ENCODE measurements at regions not wholly inside any gene's neighbourhood (a gene's known extent, or its start where the extent isn't known, plus 50 kb on each side); places are given as distances from the start of the nearest gene placed in this dataset.

- no peak overlapping the region for H3K4me3 ChIP-seq (ENCODE audit: low read depth, low read length)
- H3K27me3 ChIP-seq (ENCODE audit: control insufficient read depth, insufficient read depth, low read length), result no peaks in the 10 kb centered on the region
- no peak for TF ChIP-seq CTCF (IDR thresholded peaks at IDR 0.05; ENCODE audit: insufficient read depth, low read length, poor library complexity, severe bottlenecking)
- peak; percentile 65 for DNase-seq (ENCODE audit: low read depth)
- H3K36me3 ChIP-seq (ENCODE audit: control insufficient read depth, insufficient read depth, low read length), result no peaks in the 10 kb centered on the region
These were observed 543.2 kb upstream of the TBX3 start for GRCh38 chr12:115227137-115227615.

GRCh38 chr12:115225845-115226244 is 541.9 kb upstream of the TBX3 start:
- Histone ChIP-seq H3K4me3 (ENCODE audit: low read depth, low read length) (no peak overlapping the region), H3K36me3 (ENCODE audit: control insufficient read depth, insufficient read depth, low read length) (no peaks in the 10 kb centered on the region), H3K27me3 (ENCODE audit: control insufficient read depth, insufficient read depth, low read length) (no peaks in the 10 kb centered on the region)
- DNase-seq (ENCODE audit: low read depth), result no peak
- TF ChIP-seq CTCF (IDR thresholded peaks at IDR 0.05; ENCODE audit: insufficient read depth, low read length, poor library complexity, severe bottlenecking), result no peak

GRCh38 chr12:115223991-115224390 is 540.0 kb upstream of the TBX3 start:
- Histone ChIP-seq H3K27me3 (ENCODE audit: control insufficient read depth, insufficient read depth, low read length) (no peaks in the 10 kb centered on the region), H3K36me3 (ENCODE audit: control insufficient read depth, insufficient read depth, low read length) (no peaks in the 10 kb centered on the region), H3K4me3 (ENCODE audit: low read depth, low read length) (no peak overlapping the region)
- no peak for DNase-seq (ENCODE audit: low read depth)
- no peak for TF ChIP-seq CTCF (IDR thresholded peaks at IDR 0.05; ENCODE audit: insufficient read depth, low read length, poor library complexity, severe bottlenecking)

- no peaks in the 10 kb centered on the region for H3K27me3 ChIP-seq (ENCODE audit: control insufficient read depth, insufficient read depth, low read length)
- DNase-seq (ENCODE audit: low read depth), result no peak
- TF ChIP-seq CTCF (IDR thresholded peaks at IDR 0.05; ENCODE audit: insufficient read depth, low read length, poor library complexity, severe bottlenecking), result no peak
- no peak overlapping the region for H3K4me3 ChIP-seq (ENCODE audit: low read depth, low read length)
- no peaks in the 10 kb centered on the region for H3K36me3 ChIP-seq (ENCODE audit: control insufficient read depth, insufficient read depth, low read length)
These were observed 539.3 kb upstream of the TBX3 start for GRCh38 chr12:115223322-115223721.

GRCh38 chr12:115222220-115222619 is 538.2 kb upstream of the TBX3 start:
- H3K27me3 ChIP-seq (ENCODE audit: control insufficient read depth, insufficient read depth, low read length), result no peaks in the 10 kb centered on the region
- no peak for DNase-seq (ENCODE audit: low read depth)
- TF ChIP-seq CTCF (IDR thresholded peaks at IDR 0.05; ENCODE audit: insufficient read depth, low read length, poor library complexity, severe bottlenecking), result no peak
- H3K36me3 ChIP-seq (ENCODE audit: control insufficient read depth, insufficient read depth, low read length), result no peaks in the 10 kb centered on the region
- H3K4me3 ChIP-seq (ENCODE audit: low read depth, low read length), result no peak overlapping the region

GRCh38 chr12:115216301-115216700 is 532.3 kb upstream of the TBX3 start:
- H3K4me3 ChIP-seq (ENCODE audit: low read depth, low read length), result no peak overlapping the region
- no peaks in the 10 kb centered on the region for H3K36me3 ChIP-seq (ENCODE audit: control insufficient read depth, insufficient read depth, low read length)
- DNase-seq (ENCODE audit: low read depth), result no peak
- no peaks in the 10 kb centered on the region for H3K27me3 ChIP-seq (ENCODE audit: control insufficient read depth, insufficient read depth, low read length)
- TF ChIP-seq CTCF (IDR thresholded peaks at IDR 0.05; ENCODE audit: insufficient read depth, low read length, poor library complexity, severe bottlenecking), result no peak

Measured in kidney epithelial cell (primary cell).